ENCODE measurements at regions not wholly inside any gene's neighbourhood (a gene's known extent, or its start where the extent isn't known, plus 50 kb on each side); places are given as distances from the start of the nearest gene placed in this dataset.
A peak's percentile ranks its signal among the peaks of the same experiment; 100 is the strongest.

GRCh38 chr6:19478273-19478672 lies 358.9 kb upstream of the ID4 start:
- Histone ChIP-seq H3K27ac (ENCODE audit: low read length) (no peak overlapping the region), H3K27me3 (ENCODE audit: low read length) (no peaks in the 10 kb centered on the region), H3K4me1 (ENCODE audit: insufficient read depth, low read length) (peaks cover 28% of the 10 kb centered on the region), H3F3A (ENCODE audit: low read length, unreplicated experiment) (no peaks in the 10 kb centered on the region), H3K79me2 (ENCODE audit: low read length) (no peaks in the 10 kb centered on the region), H3K9ac (ENCODE audit: low read length) (no peak overlapping the region), H3K9me3 (ENCODE audit: low read length) (no peaks in the 10 kb centered on the region), H3K9me2 (replicated peaks; ENCODE audit: low read length) (no peaks in the 10 kb centered on the region), H4K20me1 (ENCODE audit: low read length) (no peaks in the 10 kb centered on the region), H2AFZ (ENCODE audit: low read length) (no peak overlapping the region), H3K4me3 (ENCODE audit: low read length) (no peak overlapping the region), H3K4me2 (ENCODE audit: low read length) (no peak overlapping the region; the same call in 1 of the 2 replicates), H3K36me3 (ENCODE audit: low read depth, low read length) (no peaks in the 10 kb centered on the region)
- ChIA-PET POLR2A (ENCODE audit: unreplicated experiment) (no interaction called here), CTCF (no interaction called here)
- TF ChIP-seq EZH2phosphoT487 (IDR thresholded peaks at IDR 0.05; ENCODE audit: borderline replicate concordance, low read length) (no peak), EZH2 (IDR thresholded peaks at IDR 0.05; ENCODE audit: low read length, unreplicated experiment) (no peak), CTCF (conservative IDR thresholded peaks at IDR 0.05; ENCODE audit: low read depth, low read length) (no peak)
- DNase-seq = no peak
- intact Hi-C loops (cut with micrococcal nuclease) = no loop called here
- no peak for ATAC-seq
- no TSS peak for BruUV-seq (replicated peaks)

- Histone ChIP-seq H3K9me3 (ENCODE audit: low read length) (no peaks in the 10 kb centered on the region), H4K20me1 (ENCODE audit: low read length) (no peaks in the 10 kb centered on the region), H3K9me2 (replicated peaks; ENCODE audit: low read length) (no peaks in the 10 kb centered on the region), H3K36me3 (ENCODE audit: low read depth, low read length) (no peaks in the 10 kb centered on the region), H3K9ac (ENCODE audit: low read length) (no peak overlapping the region), H3K4me3 (ENCODE audit: low read length) (no peak overlapping the region), H3K27ac (ENCODE audit: low read length) (no peak overlapping the region), H2AFZ (ENCODE audit: low read length) (no peak overlapping the region), H3K79me2 (ENCODE audit: low read length) (no peaks in the 10 kb centered on the region), H3K4me2 (ENCODE audit: low read length) (peak overlapping the region; percentile 42), H3K27me3 (ENCODE audit: low read length) (no peaks in the 10 kb centered on the region), H3K4me1 (ENCODE audit: insufficient read depth, low read length) (peaks cover 28% of the 10 kb centered on the region), H3F3A (ENCODE audit: low read length, unreplicated experiment) (no peaks in the 10 kb centered on the region)
- intact Hi-C loops (cut with micrococcal nuclease) = no loop called here
- ChIA-PET POLR2A (ENCODE audit: unreplicated experiment) (no interaction called here), CTCF (no interaction called here)
- no TSS peak for BruUV-seq (replicated peaks)
- TF ChIP-seq EZH2phosphoT487 (IDR thresholded peaks at IDR 0.05; ENCODE audit: borderline replicate concordance, low read length) (no peak), EZH2 (IDR thresholded peaks at IDR 0.05; ENCODE audit: low read length, unreplicated experiment) (no peak), CTCF (conservative IDR thresholded peaks at IDR 0.05; ENCODE audit: low read depth, low read length) (no peak)
- ATAC-seq (peak; percentile 97), DNase-seq (peak; percentile 83)
Observed at GRCh38 chr6:19478992-19479391, 358.2 kb upstream of the ID4 start.

GRCh38 chr6:19479551-19479950 lies 357.6 kb upstream of the ID4 start:
- ChIA-PET POLR2A (ENCODE audit: unreplicated experiment) (no interaction called here), CTCF (no interaction called here)
- no peaks in the 10 kb centered on the region for H3K36me3 ChIP-seq (ENCODE audit: low read depth, low read length)
- ATAC-seq = no peak
- H3K9me2 ChIP-seq (replicated peaks; ENCODE audit: low read length) = no peaks in the 10 kb centered on the region
- no peak overlapping the region for H3K27ac ChIP-seq (ENCODE audit: low read length)
- no peak overlapping the region for H2AFZ ChIP-seq (ENCODE audit: low read length)
- no peaks in the 10 kb centered on the region for H3K79me2 ChIP-seq (ENCODE audit: low read length)
- H3K27me3 ChIP-seq (ENCODE audit: low read length) = no peaks in the 10 kb centered on the region
- peak overlapping the region; percentile 42 for H3K4me2 ChIP-seq (ENCODE audit: low read length)
- intact Hi-C loops (cut with micrococcal nuclease) = no loop called here
- H3K9ac ChIP-seq (ENCODE audit: low read length) = no peak overlapping the region
- BruUV-seq (replicated peaks) = no TSS peak
- peaks cover 28% of the 10 kb centered on the region for H3K4me1 ChIP-seq (ENCODE audit: insufficient read depth, low read length)
- no peak for TF ChIP-seq EZH2phosphoT487 (IDR thresholded peaks at IDR 0.05; ENCODE audit: borderline replicate concordance, low read length)
- no peak for TF ChIP-seq EZH2 (IDR thresholded peaks at IDR 0.05; ENCODE audit: low read length, unreplicated experiment)
- TF ChIP-seq CTCF (conservative IDR thresholded peaks at IDR 0.05; ENCODE audit: low read depth, low read length) = no peak
- H3F3A ChIP-seq (ENCODE audit: low read length, unreplicated experiment) = no peaks in the 10 kb centered on the region
- H3K9me3 ChIP-seq (ENCODE audit: low read length) = no peaks in the 10 kb centered on the region
- no peak overlapping the region for H3K4me3 ChIP-seq (ENCODE audit: low read length)
- DNase-seq = no peak
- H4K20me1 ChIP-seq (ENCODE audit: low read length) = no peaks in the 10 kb centered on the region

All from PC-3 (cell line).